Thyroid gland (tissue), 4 donors: ENCODE measurements at regions not wholly inside any gene's neighbourhood (a gene's known extent, or its start where the extent isn't known, plus 50 kb on each side); places are given as distances from the start of the nearest gene placed in this dataset.
A peak's percentile ranks its signal among the peaks of the same experiment; 100 is the strongest.

ENCODE experiments used
- DNase-seq, 2 donors: peaks; one replicate each; pipeline ENCODE4 v3.0.0-alpha.2; 2019
- H3K27ac ChIP-seq, 3 donors: fragments of 200-600 bp; sonication (generic); 1 replicate in 2 of 3; 2 replicates in 1 of 3; pipeline ENCODE4 v1.5.1; 2016 to 2019; ENCODE audit warnings: mild to moderate bottlenecking in 1 of 3, moderate library complexity in 1 of 3
- H3K27me3 ChIP-seq: fragments of 200-600 bp; sonication (generic); one replicate; pipeline ENCODE4 v1.5.1; 2019
- H3K36me3 ChIP-seq, 2 donors: fragments of 200-600 bp; sonication (generic); one replicate each; pipeline ENCODE4 v1.5.1; 2016 to 2019
- H3K4me1 ChIP-seq, 2 donors: fragments of 200-600 bp; sonication (generic); one replicate each; pipeline ENCODE4 v1.5.1; 2017 to 2019
- H3K4me3 ChIP-seq, 3 donors: fragments of 200-600 bp; sonication (generic); replicated peaks in 1 of 3; 1 replicate in 2 of 3; 2 replicates in 1 of 3; pipeline ENCODE4 v1.5.1; 2016; ENCODE audit warnings: mild to moderate bottlenecking in 1 of 3
- H3K9me3 ChIP-seq: fragments of 200-600 bp; sonication (generic); one replicate; pipeline ENCODE4 v1.5.1; 2017
- POLR2A ChIP-seq, 2 donors: fragments of 450-650 bp; IDR thresholded peaks; one replicate each; pipeline ENCODE4 v1.6.1; 2017; ENCODE audit warnings: antibody characterized with exemption in 2 of 2, mild to moderate bottlenecking in 2 of 2, moderate library complexity in 1 of 2
- WGBS, 2 donors: methylation state at CpG; one replicate each; pipeline ENCODE4 v1.1.5; 2017; 5-methylcytosine and 5-hydroxymethylcytosine counted together
- intact Hi-C: fragments of 100-400 bp; cut with DNase I; formaldehyde crosslinking; loops from one replicate; pipeline ENCODE4 v1.15.1; 2023
- TF ChIP-seq, protein P1 (sequence below), 6 experiments: fragments of 200-600 bp in 3 of 6; fragments of 450-650 bp in 3 of 6; sonication (generic) in 3 of 6; IDR thresholded peaks; one replicate each; pipeline ENCODE4 v1.5.1; 2016 to 2019; ENCODE audit warnings: antibody characterized with exemption in 6 of 6, mild to moderate bottlenecking in 2 of 6, inconsistent platforms in 1 of 6, moderate library complexity in 1 of 6

DNA sequence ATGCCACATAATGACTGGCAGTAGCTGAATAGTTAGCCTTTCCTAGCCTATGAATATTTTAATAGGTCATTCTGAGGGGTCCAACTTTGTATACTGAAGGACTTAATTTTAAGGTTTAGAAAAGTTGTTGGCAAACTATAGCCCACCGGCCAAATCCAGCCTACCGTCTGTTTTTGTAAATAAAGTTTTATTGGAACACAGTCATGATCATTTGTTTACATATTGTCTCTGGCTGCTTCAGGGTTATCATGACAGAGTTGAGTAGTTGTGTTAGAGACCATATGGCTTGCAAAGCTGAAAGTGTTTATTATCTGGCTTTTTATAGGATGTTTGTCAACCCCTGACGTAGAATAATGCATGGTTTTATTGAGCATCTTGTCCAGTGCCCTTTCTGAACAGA, 73.4 kb downstream of the NTMT2 start:
- Histone ChIP-seq H3K4me1 (no peaks in the 10 kb centered on the region), H3K36me3 (no peaks in the 10 kb centered on the region), H3K27ac (no peak overlapping the region), H3K27me3 (no peaks in the 10 kb centered on the region), H3K4me3 (no peak overlapping the region), H3K9me3 (no peaks in the 10 kb centered on the region)
- 63 to 64% methylated on average over 3 of the region's 3 CpGs for WGBS, 2 donors
- DNase-seq: no peak
- no peak for TF ChIP-seq POLR2A (IDR thresholded peaks at IDR 0.05)
- TF ChIP-seq, protein P1, sequence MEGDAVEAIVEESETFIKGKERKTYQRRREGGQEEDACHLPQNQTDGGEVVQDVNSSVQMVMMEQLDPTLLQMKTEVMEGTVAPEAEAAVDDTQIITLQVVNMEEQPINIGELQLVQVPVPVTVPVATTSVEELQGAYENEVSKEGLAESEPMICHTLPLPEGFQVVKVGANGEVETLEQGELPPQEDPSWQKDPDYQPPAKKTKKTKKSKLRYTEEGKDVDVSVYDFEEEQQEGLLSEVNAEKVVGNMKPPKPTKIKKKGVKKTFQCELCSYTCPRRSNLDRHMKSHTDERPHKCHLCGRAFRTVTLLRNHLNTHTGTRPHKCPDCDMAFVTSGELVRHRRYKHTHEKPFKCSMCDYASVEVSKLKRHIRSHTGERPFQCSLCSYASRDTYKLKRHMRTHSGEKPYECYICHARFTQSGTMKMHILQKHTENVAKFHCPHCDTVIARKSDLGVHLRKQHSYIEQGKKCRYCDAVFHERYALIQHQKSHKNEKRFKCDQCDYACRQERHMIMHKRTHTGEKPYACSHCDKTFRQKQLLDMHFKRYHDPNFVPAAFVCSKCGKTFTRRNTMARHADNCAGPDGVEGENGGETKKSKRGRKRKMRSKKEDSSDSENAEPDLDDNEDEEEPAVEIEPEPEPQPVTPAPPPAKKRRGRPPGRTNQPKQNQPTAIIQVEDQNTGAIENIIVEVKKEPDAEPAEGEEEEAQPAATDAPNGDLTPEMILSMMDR (IDR thresholded peaks at IDR 0.05): no peak
- intact Hi-C loops: no loop called here

DNA sequence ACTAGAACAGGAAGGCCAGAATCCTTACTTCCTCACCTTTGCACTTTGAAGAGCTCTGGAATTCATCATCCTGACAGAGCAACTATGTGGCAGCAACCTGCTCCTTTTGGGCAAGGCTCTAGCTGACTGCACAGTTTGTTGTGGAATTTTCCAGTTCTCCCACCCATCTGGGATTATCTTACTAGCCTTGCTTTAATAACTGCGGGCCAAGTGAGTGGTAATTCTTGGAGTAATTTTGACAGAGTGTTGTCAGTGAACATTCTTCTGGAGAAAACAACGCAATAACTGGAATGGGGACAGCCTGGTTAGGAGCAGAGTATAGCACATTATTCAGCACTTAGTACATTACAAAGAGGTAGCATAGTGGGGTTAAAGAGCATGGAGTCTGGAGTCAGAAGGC, 75.3 kb downstream of the NTMT2 start:
- Histone ChIP-seq H3K4me3 (no peak overlapping the region), H3K27me3 (no peaks in the 10 kb centered on the region), H3K9me3 (no peaks in the 10 kb centered on the region), H3K36me3 (no peaks in the 10 kb centered on the region), H3K4me1 (no peaks in the 10 kb centered on the region), H3K27ac (peak overlapping the region in 1 of 3 donors; percentile 17)
- intact Hi-C loops: no loop called here
- DNase-seq: no peak
- 64 to 71% methylated on average over 2 of the region's 2 CpGs for WGBS, 2 donors
- TF ChIP-seq POLR2A (IDR thresholded peaks at IDR 0.05): no peak
- TF ChIP-seq, protein P1 (IDR thresholded peaks at IDR 0.05): no peak

DNA sequence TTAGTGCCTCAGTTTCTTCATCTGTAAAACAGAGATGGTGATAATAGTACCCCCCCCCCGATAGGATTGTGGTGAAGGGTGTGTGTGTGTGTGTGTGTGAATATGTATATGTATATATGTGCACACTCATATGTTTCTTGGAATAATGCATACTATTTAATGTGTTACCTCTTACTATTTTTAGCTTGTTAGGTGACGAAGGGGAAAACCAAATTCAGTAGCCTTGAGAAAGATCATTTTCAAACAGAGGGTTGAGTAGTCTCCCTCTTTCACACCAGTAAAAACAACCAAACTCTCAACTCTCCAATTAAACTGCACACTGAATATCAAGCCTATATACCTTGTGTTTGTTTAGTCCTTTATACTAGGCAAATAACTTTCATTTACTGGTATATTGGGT, 75.7 kb downstream of the NTMT2 start:
- no peaks in the 10 kb centered on the region for H3K9me3 ChIP-seq

DNA sequence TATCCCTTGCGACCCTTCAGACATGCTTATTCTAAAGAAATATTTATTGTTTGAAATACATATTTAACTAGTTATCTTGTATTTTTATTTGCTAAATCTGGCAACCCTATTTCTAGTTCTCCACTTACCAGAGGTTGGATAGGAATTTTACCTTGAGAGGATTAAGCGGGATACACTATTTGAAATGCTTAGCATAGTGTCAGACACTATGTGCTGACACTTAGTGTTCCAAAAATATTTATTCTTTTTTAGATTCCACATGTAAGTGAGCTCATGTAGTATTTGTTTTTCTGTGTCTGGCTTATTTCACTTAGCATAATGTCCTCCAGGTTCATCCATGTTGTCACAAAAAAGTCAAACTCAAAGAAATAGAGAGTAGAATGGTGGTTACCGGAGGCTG, 78.7 kb downstream of the NTMT2 start:
- WGBS, 2 donors: 60 to 64% methylated on average over 3 of the region's 3 CpGs
- Histone ChIP-seq H3K36me3 (no peaks in the 10 kb centered on the region), H3K27ac (no peak overlapping the region), H3K9me3 (no peaks in the 10 kb centered on the region), H3K4me1 (no peaks in the 10 kb centered on the region), H3K27me3 (no peaks in the 10 kb centered on the region), H3K4me3 (no peak overlapping the region)
- intact Hi-C loops: no loop called here
- no peak for DNase-seq
- TF ChIP-seq, protein P1 (IDR thresholded peaks at IDR 0.05): no peak
- no peak for TF ChIP-seq POLR2A (IDR thresholded peaks at IDR 0.05)

More for the DNA sequence above, 75.7 kb downstream of the NTMT2 start:
- Histone ChIP-seq H3K36me3 (no peaks in the 10 kb centered on the region), H3K27ac (no peak overlapping the region), H3K27me3 (no peaks in the 10 kb centered on the region), H3K4me1 (no peaks in the 10 kb centered on the region), H3K4me3 (no peak overlapping the region)
- no peak for DNase-seq
- 69 to 81% methylated on average over 2 of the region's 2 CpGs for WGBS, 2 donors
- TF ChIP-seq POLR2A (IDR thresholded peaks at IDR 0.05): no peak
- TF ChIP-seq, protein P1 (IDR thresholded peaks at IDR 0.05): no peak
- intact Hi-C loops: no loop called here

DNA sequence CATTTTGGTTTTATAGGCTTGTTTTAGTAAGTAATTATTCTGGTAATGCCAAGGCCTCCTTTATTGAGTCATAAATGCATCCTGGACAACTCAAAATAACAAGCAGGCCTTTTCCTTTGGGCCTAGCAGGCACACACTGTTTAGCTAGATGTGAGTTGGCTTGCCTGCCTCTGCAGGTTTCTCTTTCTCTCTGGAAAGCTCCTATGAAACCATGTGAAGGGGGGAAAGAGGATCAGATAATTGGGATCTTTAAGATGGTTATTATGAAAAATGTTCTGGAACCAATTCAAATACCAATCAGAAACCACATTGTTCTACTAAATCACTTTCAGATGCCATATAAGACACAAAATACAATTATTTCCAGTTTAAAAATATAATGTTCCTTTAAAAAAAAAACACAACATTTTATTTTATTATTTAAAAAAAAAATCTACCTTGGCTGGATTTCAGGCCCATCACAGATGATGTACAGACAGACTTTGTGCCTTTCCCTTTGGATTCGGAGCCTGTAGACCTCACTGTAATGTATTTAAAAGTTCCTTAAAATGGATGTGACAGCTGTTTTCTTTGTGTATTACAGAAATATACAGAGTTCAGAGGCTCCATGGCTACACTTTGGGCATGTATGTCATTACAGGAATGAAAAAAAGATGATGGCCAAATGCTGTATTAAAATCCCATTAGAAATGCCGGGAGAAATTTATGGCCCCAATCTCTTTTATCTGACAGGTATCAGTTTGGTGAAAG, 80.2 kb downstream of the NTMT2 start:
- DNase-seq: no peak
- no peak overlapping the region for H3K27ac ChIP-seq
- H3K36me3 ChIP-seq: no peaks in the 10 kb centered on the region
- no peaks in the 10 kb centered on the region for H3K4me1 ChIP-seq
- H3K27me3 ChIP-seq: no peaks in the 10 kb centered on the region
- WGBS, 2 donors: 91 to 93% methylated on average over 2 of the region's 2 CpGs
- no peaks in the 10 kb centered on the region for H3K9me3 ChIP-seq
- intact Hi-C loops: no loop called here
- no peak for TF ChIP-seq POLR2A (IDR thresholded peaks at IDR 0.05)
- TF ChIP-seq, protein P1 (IDR thresholded peaks at IDR 0.05): no peak
- no peak overlapping the region for H3K4me3 ChIP-seq
